DND-41 (cell line): ENCODE measurements at regions not wholly inside any gene's neighbourhood (a gene's known extent, or its start where the extent isn't known, plus 50 kb on each side); places are given as distances from the start of the nearest gene placed in this dataset.

Experiments used
- ATAC-seq: fragments of 200-7000 bp; cut with Tn5 transposase; 3 replicates; pipeline ENCODE4 v1.9.1; 2021; ENCODE audit warnings: low read depth; ENCODE audit not compliant: insufficient read depth
- DNase-seq: peaks from one replicate; pipeline ENCODE4 v3.0.0-alpha.2; 2020
- H2AFZ ChIP-seq: 2 replicates; pipeline ENCODE4 v1.6.0; 2012; ENCODE audit warnings: low read depth, low read length
- H3K27ac ChIP-seq: 2 replicates; pipeline ENCODE4 v1.5.1; 2012; ENCODE audit warnings: low read length, inconsistent platforms
- H3K27me3 ChIP-seq: fragments of 200-600 bp; sonication (generic); 2 replicates; pipeline ENCODE4 v1.6.0; 2012; ENCODE audit warnings: low read length, mild to moderate bottlenecking, inconsistent platforms; ENCODE audit not compliant: insufficient read depth, poor library complexity
- H3K36me3 ChIP-seq: 2 replicates; pipeline ENCODE4 v1.5.1; 2012; ENCODE audit warnings: low read length, inconsistent platforms; ENCODE audit not compliant: insufficient read depth
- H3K4me1 ChIP-seq: 2 replicates; pipeline ENCODE4 v1.5.1; 2012; ENCODE audit warnings: mild to moderate bottlenecking, low read length; ENCODE audit not compliant: insufficient read depth
- H3K4me2 ChIP-seq: 2 replicates; pipeline ENCODE4 v1.6.0; 2012; ENCODE audit warnings: mild to moderate bottlenecking, moderate library complexity, low read length, inconsistent platforms; ENCODE audit not compliant: insufficient read depth
- H3K4me3 ChIP-seq, 2 experiments: fragments of 200-600 bp in 1 of 2; shearing (Covaris generic) in 1 of 2; 2 replicates each; pipeline ENCODE4 v1.5.1; 2012 to 2016; ENCODE audit warnings: inconsistent platforms in 2 of 2, low read length in 2 of 2, mild to moderate bottlenecking in 2 of 2, low read depth in 1 of 2, moderate library complexity in 1 of 2
- H3K79me2 ChIP-seq: 2 replicates; pipeline ENCODE4 v1.6.0; 2012; ENCODE audit warnings: low read length, inconsistent platforms; ENCODE audit not compliant: insufficient read depth
- H3K9ac ChIP-seq: 2 replicates; pipeline ENCODE4 v1.6.0; 2012; ENCODE audit warnings: low read depth, mild to moderate bottlenecking, inconsistent platforms, low read length, moderate library complexity
- H3K9me3 ChIP-seq: 2 replicates; pipeline ENCODE4 v1.5.1; 2012; ENCODE audit warnings: low read length, moderate library complexity, mild to moderate bottlenecking, inconsistent platforms; ENCODE audit not compliant: insufficient read depth, severe bottlenecking
- H4K20me1 ChIP-seq: 2 replicates; pipeline ENCODE4 v1.6.0; 2012; ENCODE audit warnings: low read length; ENCODE audit not compliant: insufficient read depth
- CTCF ChIP-seq: IDR thresholded peaks from 2 replicates; pipeline ENCODE4 v1.5.1; 2012; ENCODE audit warnings: borderline replicate concordance, low read length, moderate library complexity, mild to moderate bottlenecking; ENCODE audit not compliant: poor library complexity, severe bottlenecking; ENCODE audit errors: extremely low read depth
- EZH2 ChIP-seq: IDR thresholded peaks from 3 replicates; pipeline ENCODE4 v1.6.1; 2012; ENCODE audit warnings: borderline replicate concordance, low read depth, mild to moderate bottlenecking, moderate library complexity, low read length, inconsistent platforms; ENCODE audit not compliant: severe bottlenecking

GRCh38 chr14:89575386-89576061, 158.5 kb upstream of the FOXN3 start:
- peaks cover 10% of the 10 kb centered on the region; the same call in 1 of the 2 replicates for H4K20me1 ChIP-seq
- H3K9me3 ChIP-seq, result no peaks in the 10 kb centered on the region
- no peak overlapping the region for H3K4me2 ChIP-seq
- no peak overlapping the region for H3K27ac ChIP-seq
- H3K9ac ChIP-seq, result no peak overlapping the region
- no peaks in the 10 kb centered on the region for H3K27me3 ChIP-seq
- no peaks in the 10 kb centered on the region for H3K4me1 ChIP-seq
- H3K4me3 ChIP-seq, result no peak overlapping the region
- ATAC-seq (no peak), DNase-seq (no peak)
- H3K36me3 ChIP-seq, result 0 out of 2 replicates have a peak, but pooled peaks cover under 1% of the 10 kb centered on the region
- H2AFZ ChIP-seq, result no peak overlapping the region
- peaks cover 12% of the 10 kb centered on the region for H3K79me2 ChIP-seq
- TF ChIP-seq EZH2 (no peak), CTCF (no peak)

- no peaks in the 10 kb centered on the region for H3K9me3 ChIP-seq
- ATAC-seq (no peak), DNase-seq (no peak)
- no peak overlapping the region for H3K4me2 ChIP-seq
- H3K27me3 ChIP-seq, result no peaks in the 10 kb centered on the region
- peaks cover 14% of the 10 kb centered on the region for H3K79me2 ChIP-seq
- no peaks in the 10 kb centered on the region for H3K4me1 ChIP-seq
- H3K36me3 ChIP-seq, result no peaks in the 10 kb centered on the region
- peaks cover 10% of the 10 kb centered on the region; the same call in 1 of the 2 replicates for H4K20me1 ChIP-seq
- no peak overlapping the region for H3K27ac ChIP-seq
- H3K9ac ChIP-seq, result no peak overlapping the region
- no peak overlapping the region for H2AFZ ChIP-seq
- H3K4me3 ChIP-seq, result no peak overlapping the region
- TF ChIP-seq CTCF, result no peak
- no peak for TF ChIP-seq EZH2
Observed at GRCh38 chr14:89574420-89574819, 157.4 kb upstream of the FOXN3 start.

DNA sequence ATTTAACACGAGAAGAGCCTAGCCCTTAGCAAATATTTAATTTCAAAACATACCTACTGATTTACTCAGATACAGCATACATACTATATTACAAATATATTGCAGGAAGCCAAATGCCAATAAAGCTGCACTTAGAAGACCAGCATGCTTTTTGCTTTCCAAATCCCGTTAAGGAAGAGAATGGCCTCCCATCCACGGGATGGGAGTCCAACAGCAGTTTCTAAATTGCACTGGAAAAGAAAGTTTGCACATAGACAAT, 156.3 kb upstream of the FOXN3 start:
- Histone ChIP-seq H3K4me3 (no peak overlapping the region), H4K20me1 (peaks cover 6% of the 10 kb centered on the region; the same call in 1 of the 2 replicates), H3K36me3 (no peaks in the 10 kb centered on the region), H3K79me2 (peaks cover 14% of the 10 kb centered on the region), H3K9me3 (no peaks in the 10 kb centered on the region), H3K27ac (no peak overlapping the region), H3K4me2 (no peak overlapping the region), H3K4me1 (no peaks in the 10 kb centered on the region), H3K9ac (no peak overlapping the region), H3K27me3 (no peaks in the 10 kb centered on the region), H2AFZ (no peak overlapping the region)
- ATAC-seq (no peak), DNase-seq (no peak)
- TF ChIP-seq CTCF, result no peak
- TF ChIP-seq EZH2, result no peak
